ENCODE measurements at regions not wholly inside any gene's neighbourhood (a gene's known extent, or its start where the extent isn't known, plus 50 kb on each side); places are given as distances from the start of the nearest gene placed in this dataset.
A peak's percentile ranks its signal among the peaks of the same experiment; 100 is the strongest.

DNA sequence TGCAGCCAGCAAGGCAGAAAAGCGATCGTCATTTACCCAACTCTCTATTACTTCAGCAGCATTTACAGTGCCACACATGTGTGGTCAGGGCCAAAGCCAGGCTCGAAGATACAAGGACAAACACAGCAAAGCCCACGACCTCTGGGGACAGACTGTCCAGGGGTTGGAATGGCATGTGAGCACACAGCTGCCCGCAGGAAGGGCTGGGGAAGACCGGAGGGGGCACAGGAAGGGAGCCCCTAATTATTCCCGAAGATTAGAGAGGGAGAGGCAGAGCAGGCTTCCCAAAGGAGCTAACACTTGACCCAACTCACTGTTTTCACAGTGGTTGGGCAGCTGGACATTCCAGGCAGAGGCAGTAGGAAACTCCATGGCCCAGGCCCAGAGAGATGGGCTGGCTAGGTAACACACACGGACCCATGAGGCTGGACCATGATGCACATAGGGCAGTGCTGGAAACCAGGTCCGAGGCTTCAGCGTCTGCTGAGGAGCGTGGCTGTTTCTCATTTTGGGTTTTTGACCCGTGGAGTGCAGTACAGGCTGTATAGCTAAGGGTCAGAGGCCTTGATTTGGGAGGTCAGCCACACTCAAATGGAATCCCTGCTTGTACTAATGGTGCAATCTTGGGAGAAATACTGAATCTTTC is 179.8 kb downstream of the FOXO1 start:
- DNase-seq (no peak), FAIRE-seq (no peak)
- Histone ChIP-seq H3K4me1 (ENCODE audit: control insufficient read depth in 2 of 3, insufficient read depth in 2 of 3, low read depth in 1 of 3, low read length in 3 of 3) (peaks cover 0 to 7% (median 3%) of the 10 kb centered on the region in 3 donors), H3K9me3 (ENCODE audit: control insufficient read depth in 2 of 3, insufficient read depth in 1 of 3, low read length in 3 of 3) (no peaks in the 10 kb centered on the region), H3K27me3 (ENCODE audit: control insufficient read depth, insufficient read depth, low read length) (no peaks in the 10 kb centered on the region), H3K27ac (ENCODE audit: low read depth in 2 of 2, low read length in 2 of 2) (no peak overlapping the region), H3K4me3 (ENCODE audit: low read length in 3 of 3) (no peak overlapping the region), H3K9ac (ENCODE audit: low read length in 3 of 3) (no peak overlapping the region), H3K36me3 (ENCODE audit: control insufficient read depth in 2 of 3, insufficient read depth in 3 of 3, low read length in 3 of 3) (no peaks in the 10 kb centered on the region)
- intact Hi-C loops (cut with DNase I), result no loop called here
- no peak for TF ChIP-seq CTCF (IDR thresholded peaks at IDR 0.05; ENCODE audit: borderline replicate concordance, extremely low read depth, insufficient read depth)

DNA sequence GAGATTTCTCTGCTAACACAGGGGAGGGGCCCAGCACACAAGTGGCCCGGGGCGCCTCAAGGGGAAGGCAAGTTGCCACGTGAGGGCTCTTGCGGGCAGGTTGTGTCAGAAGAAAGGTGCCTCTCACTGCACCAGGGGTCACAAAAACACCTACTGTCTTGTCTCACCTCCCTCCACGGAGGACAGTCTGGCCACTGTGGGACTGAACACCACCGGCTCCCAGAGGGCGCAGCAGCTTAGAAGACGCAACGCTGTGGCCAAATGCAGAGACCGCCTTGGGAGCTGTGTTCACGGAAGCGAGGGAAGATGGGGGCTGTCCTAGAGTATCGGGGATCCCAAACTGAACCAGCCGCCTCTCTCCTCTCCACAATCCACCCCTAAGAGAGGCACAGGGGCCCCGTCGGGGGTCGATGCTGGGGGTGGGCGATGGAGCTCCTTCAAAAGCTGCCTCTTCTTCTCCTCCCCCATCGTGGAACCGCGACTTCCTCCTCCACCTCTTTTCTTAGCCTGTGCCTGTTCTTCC is 177.5 kb downstream of the FOXO1 start:
- FAIRE-seq (no peak), DNase-seq (no peak)
- Histone ChIP-seq H3K4me3 (ENCODE audit: low read length in 3 of 3) (no peak overlapping the region), H3K9ac (ENCODE audit: low read length in 3 of 3) (no peak overlapping the region), H3K4me1 (ENCODE audit: control insufficient read depth in 2 of 3, insufficient read depth in 2 of 3, low read depth in 1 of 3, low read length in 3 of 3) (peaks cover 0 to 7% (median 3%) of the 10 kb centered on the region in 3 donors), H3K36me3 (ENCODE audit: control insufficient read depth in 2 of 3, insufficient read depth in 3 of 3, low read length in 3 of 3) (no peaks in the 10 kb centered on the region), H3K27ac (ENCODE audit: low read depth in 2 of 2, low read length in 2 of 2) (no peak overlapping the region), H3K27me3 (ENCODE audit: control insufficient read depth, insufficient read depth, low read length) (no peaks in the 10 kb centered on the region), H3K9me3 (ENCODE audit: control insufficient read depth in 2 of 3, insufficient read depth in 1 of 3, low read length in 3 of 3) (no peaks in the 10 kb centered on the region)
- intact Hi-C loops (cut with DNase I), result no loop called here
- TF ChIP-seq CTCF (IDR thresholded peaks at IDR 0.05; ENCODE audit: borderline replicate concordance, extremely low read depth, insufficient read depth), result no peak

DNA sequence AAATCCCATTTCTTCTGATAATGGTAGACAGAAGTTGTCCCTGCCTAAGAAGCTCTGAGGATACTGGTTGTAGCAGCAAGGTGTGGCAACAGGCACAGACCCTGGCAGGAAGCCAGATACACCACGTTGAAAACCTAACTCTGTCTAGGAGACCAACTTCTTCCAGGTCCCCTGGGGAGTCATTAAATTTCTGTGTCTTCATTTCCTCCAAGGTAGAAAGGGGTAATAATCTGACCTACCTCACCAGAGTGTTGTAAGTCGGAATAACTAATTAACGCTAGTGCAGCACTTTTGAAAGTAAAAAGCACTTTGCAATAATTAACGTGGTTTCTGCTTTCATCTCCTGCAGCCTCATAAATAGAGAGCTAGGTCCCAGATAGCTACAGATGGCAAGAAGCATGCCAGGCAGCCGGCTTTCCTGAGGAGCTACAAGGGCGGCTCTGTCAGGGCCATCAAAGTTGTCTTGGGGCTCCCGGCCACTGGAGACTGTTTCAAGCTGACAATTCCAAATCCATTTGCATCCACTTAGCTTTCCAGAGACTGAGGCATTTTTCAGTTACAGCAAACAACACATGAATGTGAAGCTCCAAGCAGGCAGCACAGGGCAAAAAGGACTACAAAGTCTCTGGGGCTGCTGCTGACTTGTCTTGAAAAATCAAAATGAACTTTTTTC is 176.2 kb downstream of the FOXO1 start:
- H3K9ac ChIP-seq (ENCODE audit: low read length in 3 of 3), result no peak overlapping the region
- H3K9me3 ChIP-seq (ENCODE audit: control insufficient read depth in 2 of 3, insufficient read depth in 1 of 3, low read length in 3 of 3), result no peaks in the 10 kb centered on the region
- peaks cover 0 to 7% (median 3%) of the 10 kb centered on the region in 3 donors for H3K4me1 ChIP-seq (ENCODE audit: control insufficient read depth in 2 of 3, insufficient read depth in 2 of 3, low read depth in 1 of 3, low read length in 3 of 3)
- intact Hi-C loops (cut with DNase I), result no loop called here
- no peak overlapping the region for H3K4me3 ChIP-seq (ENCODE audit: low read length in 3 of 3)
- DNase-seq, result peak in 1 of 5 donors; percentile 26
- TF ChIP-seq CTCF (IDR thresholded peaks at IDR 0.05; ENCODE audit: borderline replicate concordance, extremely low read depth, insufficient read depth), result no peak
- H3K27ac ChIP-seq (ENCODE audit: low read depth in 2 of 2, low read length in 2 of 2), result no peak overlapping the region
- FAIRE-seq, result no peak
- H3K27me3 ChIP-seq (ENCODE audit: control insufficient read depth, insufficient read depth, low read length), result no peaks in the 10 kb centered on the region
- H3K36me3 ChIP-seq (ENCODE audit: control insufficient read depth in 2 of 3, insufficient read depth in 3 of 3, low read length in 3 of 3), result no peaks in the 10 kb centered on the region
